Prostate gland (tissue), 2 donors: ENCODE measurements at regions not wholly inside any gene's neighbourhood (a gene's known extent, or its start where the extent isn't known, plus 50 kb on each side); places are given as distances from the start of the nearest gene placed in this dataset.

Source experiments
- DNase-seq: peaks from one replicate; pipeline ENCODE4 v3.0.0-alpha.2; 2019; ENCODE audit warnings: low spot score
- H3K27ac ChIP-seq, 2 donors: fragments of 200-600 bp; sonication (generic); 2 replicates each; pipeline ENCODE4 v1.5.1; 2017 to 2019
- H3K27me3 ChIP-seq: fragments of 200-600 bp; sonication (generic); replicated peaks from 2 replicates; pipeline ENCODE4 v1.5.1; 2019; ENCODE audit not compliant: insufficient read depth
- H3K36me3 ChIP-seq, 2 donors: fragments of 200-600 bp; sonication (generic); 1 replicate in 1 of 2; 2 replicates in 1 of 2; pipeline versions ENCODE4 v1.5.1 to v1.8.1; 2017 to 2019
- H3K4me1 ChIP-seq: fragments of 200-600 bp; sonication (generic); replicated peaks from 2 replicates; pipeline ENCODE4 v1.5.1; 2019
- H3K4me3 ChIP-seq, 2 donors: fragments of 200-600 bp; sonication (generic); 2 replicates each; pipeline ENCODE4 v1.5.1; 2017 to 2019
- H3K9me3 ChIP-seq: fragments of 200-600 bp; sonication (generic); 2 replicates; pipeline ENCODE4 v1.5.1; 2017
- POLR2A ChIP-seq: fragments of 450-650 bp; IDR thresholded peaks from one replicate; pipeline ENCODE4 v1.6.1; 2016; ENCODE audit warnings: antibody characterized with exemption, mild to moderate bottlenecking
- POLR2AphosphoS5 ChIP-seq: sonication (generic); formaldehyde crosslinking; IDR thresholded peaks from one replicate; pipeline ENCODE4 v1.6.1; 2017; ENCODE audit warnings: antibody characterized with exemption
- WGBS: methylation state at CpG from one replicate; pipeline ENCODE4 v1.1.5; 2018; 5-methylcytosine and 5-hydroxymethylcytosine counted together
- intact Hi-C: fragments of 100-400 bp; cut with DNase I; formaldehyde crosslinking; loops from one replicate; pipeline ENCODE4 v1.14.2; 2022
- TF ChIP-seq, protein P1 (sequence below), 4 experiments: fragments of 200-600 bp in 2 of 4; fragments of 450-650 bp in 2 of 4; sonication (generic) in 2 of 4; IDR thresholded peaks; 1 replicate in 3 of 4; 2 replicates in 1 of 4; pipeline ENCODE4 v1.5.1; 2016 to 2019; ENCODE audit warnings: antibody characterized with exemption in 4 of 4, mild to moderate bottlenecking in 2 of 4, moderate library complexity in 2 of 4

DNA sequence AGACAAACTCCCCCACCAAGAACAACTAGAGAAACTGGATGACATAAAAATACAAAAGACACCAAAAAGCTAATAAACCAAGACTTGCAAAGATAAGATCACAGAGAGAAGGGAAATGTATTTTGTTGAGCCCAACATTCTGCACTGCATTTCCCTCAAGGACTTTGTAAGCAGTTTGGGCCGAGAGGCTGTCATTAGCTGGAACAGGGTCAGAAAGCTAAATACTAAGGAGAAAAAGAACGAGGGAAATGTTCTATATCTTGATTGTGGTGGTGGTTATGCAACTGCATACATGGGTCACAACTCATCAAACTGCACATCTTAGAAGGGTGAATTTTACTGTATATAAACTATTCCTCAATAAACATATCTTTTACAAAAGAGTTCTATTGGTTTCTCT, 315.0 kb downstream of the IPMK start:
- peaks cover 2% of the 10 kb centered on the region for H3K27me3 ChIP-seq
- H3K9me3 ChIP-seq, result no peaks in the 10 kb centered on the region
- TF ChIP-seq POLR2A, result no peak
- TF ChIP-seq POLR2AphosphoS5, result no peak
- H3K4me1 ChIP-seq, result no peaks in the 10 kb centered on the region
- intact Hi-C loops, result no loop called here
- no peak overlapping the region for H3K27ac ChIP-seq
- WGBS, result 15% methylated on average over 2 of the region's 2 CpGs
- no peak for DNase-seq
- no peaks in the 10 kb centered on the region for H3K36me3 ChIP-seq
- no peak overlapping the region for H3K4me3 ChIP-seq

DNA sequence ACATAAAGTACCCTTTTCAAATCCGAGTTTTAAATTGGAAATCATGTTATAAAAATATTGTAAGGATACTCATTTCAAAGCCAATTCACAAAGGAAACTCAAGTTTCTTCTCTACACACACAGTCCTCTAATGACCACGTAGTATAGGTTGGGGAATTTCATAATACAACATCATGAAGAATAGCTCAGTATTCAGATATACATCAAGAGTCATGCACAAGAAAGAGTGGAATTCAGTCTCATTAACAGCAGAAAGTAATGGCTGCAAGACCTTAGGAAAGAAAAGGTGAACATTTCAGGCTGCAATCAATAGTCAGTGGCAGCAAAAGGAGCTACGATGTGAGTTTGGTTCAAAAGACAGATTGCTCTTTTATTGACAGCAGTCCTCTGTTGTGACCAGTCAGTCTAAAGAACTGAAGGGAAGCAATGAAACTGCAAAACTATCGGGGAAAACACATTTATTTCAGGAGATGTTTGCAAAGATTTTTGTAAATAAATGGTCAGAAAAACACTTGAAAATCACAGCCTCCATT, 317.2 kb downstream of the IPMK start:
- Histone ChIP-seq H3K27ac (no peak overlapping the region), H3K36me3 (no peaks in the 10 kb centered on the region), H3K4me3 (no peak overlapping the region), H3K9me3 (no peaks in the 10 kb centered on the region), H3K4me1 (no peaks in the 10 kb centered on the region), H3K27me3 (peaks cover 2% of the 10 kb centered on the region)
- intact Hi-C loops, result no loop called here
- WGBS, result 50% methylated on average over 4 of the region's 4 CpGs
- no peak for TF ChIP-seq POLR2AphosphoS5
- TF ChIP-seq, protein P1, sequence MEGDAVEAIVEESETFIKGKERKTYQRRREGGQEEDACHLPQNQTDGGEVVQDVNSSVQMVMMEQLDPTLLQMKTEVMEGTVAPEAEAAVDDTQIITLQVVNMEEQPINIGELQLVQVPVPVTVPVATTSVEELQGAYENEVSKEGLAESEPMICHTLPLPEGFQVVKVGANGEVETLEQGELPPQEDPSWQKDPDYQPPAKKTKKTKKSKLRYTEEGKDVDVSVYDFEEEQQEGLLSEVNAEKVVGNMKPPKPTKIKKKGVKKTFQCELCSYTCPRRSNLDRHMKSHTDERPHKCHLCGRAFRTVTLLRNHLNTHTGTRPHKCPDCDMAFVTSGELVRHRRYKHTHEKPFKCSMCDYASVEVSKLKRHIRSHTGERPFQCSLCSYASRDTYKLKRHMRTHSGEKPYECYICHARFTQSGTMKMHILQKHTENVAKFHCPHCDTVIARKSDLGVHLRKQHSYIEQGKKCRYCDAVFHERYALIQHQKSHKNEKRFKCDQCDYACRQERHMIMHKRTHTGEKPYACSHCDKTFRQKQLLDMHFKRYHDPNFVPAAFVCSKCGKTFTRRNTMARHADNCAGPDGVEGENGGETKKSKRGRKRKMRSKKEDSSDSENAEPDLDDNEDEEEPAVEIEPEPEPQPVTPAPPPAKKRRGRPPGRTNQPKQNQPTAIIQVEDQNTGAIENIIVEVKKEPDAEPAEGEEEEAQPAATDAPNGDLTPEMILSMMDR (IDR thresholded peaks at IDR 0.05), result no peak
- no peak for TF ChIP-seq POLR2A
- no peak for DNase-seq

DNA sequence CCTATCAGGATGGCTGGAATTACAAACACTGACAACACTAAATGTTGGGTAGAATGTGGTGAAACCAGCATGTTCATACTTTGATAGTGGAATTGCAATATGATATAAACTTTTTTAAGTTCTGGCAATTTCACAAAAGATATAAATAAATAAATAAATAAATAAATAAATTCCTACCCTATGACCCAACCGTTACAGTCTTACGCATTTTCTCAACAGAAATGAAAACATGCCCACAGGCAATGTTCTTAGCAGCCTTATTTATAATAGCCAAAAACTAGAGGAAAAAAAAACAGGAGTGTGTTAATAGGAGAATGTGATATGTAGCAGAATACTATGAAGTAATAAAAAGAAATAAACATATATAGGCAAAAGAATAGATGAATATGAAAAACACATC, 318.9 kb downstream of the IPMK start:
- no peaks in the 10 kb centered on the region for H3K36me3 ChIP-seq
- H3K4me1 ChIP-seq, result no peaks in the 10 kb centered on the region
- no peak overlapping the region for H3K4me3 ChIP-seq
- TF ChIP-seq, protein P1 (IDR thresholded peaks at IDR 0.05), result no peak
- TF ChIP-seq POLR2AphosphoS5 (no peak), POLR2A (no peak)
- DNase-seq, result no peak
- WGBS, result 90% methylated on average over 2 of the region's 2 CpGs
- H3K27ac ChIP-seq, result no peak overlapping the region
- peaks cover 2% of the 10 kb centered on the region for H3K27me3 ChIP-seq
- intact Hi-C loops, result no loop called here
- H3K9me3 ChIP-seq, result no peaks in the 10 kb centered on the region

DNA sequence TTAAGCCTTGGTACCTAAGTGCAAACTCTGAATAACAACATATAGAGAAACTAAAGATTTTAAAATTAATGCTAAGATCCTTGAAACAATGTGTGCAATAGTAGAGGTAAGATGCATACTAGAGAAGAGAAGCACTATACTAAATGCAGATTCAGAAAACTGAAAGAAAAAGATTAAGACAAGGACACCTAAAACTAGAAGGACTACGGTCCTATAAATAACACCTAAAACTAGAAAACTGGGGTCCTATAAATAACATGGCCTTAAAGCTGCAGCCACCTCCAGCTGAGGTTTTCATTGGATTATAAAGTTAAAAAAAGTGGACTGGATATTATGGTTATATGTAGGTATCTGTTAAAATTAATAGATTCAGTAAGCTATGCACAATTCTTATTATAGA, 320.9 kb downstream of the IPMK start:
- H3K9me3 ChIP-seq, result no peaks in the 10 kb centered on the region
- H3K27ac ChIP-seq, result no peak overlapping the region
- intact Hi-C loops, result no loop called here
- no peak for DNase-seq
- no peaks in the 10 kb centered on the region for H3K4me1 ChIP-seq
- no peaks in the 10 kb centered on the region for H3K27me3 ChIP-seq
- TF ChIP-seq POLR2AphosphoS5 (no peak), POLR2A (no peak)
- TF ChIP-seq, protein P1 (IDR thresholded peaks at IDR 0.05), result no peak
- no peaks in the 10 kb centered on the region for H3K36me3 ChIP-seq
- 92% methylated on average over 1 of the region's 1 CpG for WGBS
- no peak overlapping the region for H3K4me3 ChIP-seq

DNA sequence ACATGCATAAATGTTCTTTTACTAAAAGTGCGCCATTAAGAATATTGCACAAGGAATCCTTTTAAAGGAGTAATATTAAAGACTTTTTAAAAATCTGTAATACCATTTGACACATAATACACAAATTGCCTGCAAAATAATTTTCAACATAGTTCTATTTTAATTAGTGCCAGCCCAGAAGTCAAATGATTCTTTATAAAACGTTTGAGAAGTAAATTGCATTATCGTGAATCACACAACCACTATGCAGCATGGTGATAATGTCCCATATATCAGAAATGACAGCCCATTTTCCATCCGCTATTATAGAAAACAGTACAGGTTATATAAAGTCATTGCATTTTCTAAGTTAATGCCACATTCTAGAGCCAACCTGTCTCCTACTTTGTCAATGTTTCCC, 324.0 kb downstream of the IPMK start:
- H3K27me3 ChIP-seq, result no peaks in the 10 kb centered on the region
- no peaks in the 10 kb centered on the region for H3K4me1 ChIP-seq
- TF ChIP-seq, protein P1 (IDR thresholded peaks at IDR 0.05), result no peak
- no peak for TF ChIP-seq POLR2AphosphoS5
- 88% methylated on average over 4 of the region's 4 CpGs for WGBS
- H3K36me3 ChIP-seq, result no peaks in the 10 kb centered on the region
- no peak for DNase-seq
- intact Hi-C loops, result no loop called here
- H3K4me3 ChIP-seq, result no peak overlapping the region
- H3K9me3 ChIP-seq, result no peaks in the 10 kb centered on the region
- H3K27ac ChIP-seq, result no peak overlapping the region
